ENCODE measurements at regions not wholly inside any gene's neighbourhood (a gene's known extent, or its start where the extent isn't known, plus 50 kb on each side); places are given as distances from the start of the nearest gene placed in this dataset.

DNA sequence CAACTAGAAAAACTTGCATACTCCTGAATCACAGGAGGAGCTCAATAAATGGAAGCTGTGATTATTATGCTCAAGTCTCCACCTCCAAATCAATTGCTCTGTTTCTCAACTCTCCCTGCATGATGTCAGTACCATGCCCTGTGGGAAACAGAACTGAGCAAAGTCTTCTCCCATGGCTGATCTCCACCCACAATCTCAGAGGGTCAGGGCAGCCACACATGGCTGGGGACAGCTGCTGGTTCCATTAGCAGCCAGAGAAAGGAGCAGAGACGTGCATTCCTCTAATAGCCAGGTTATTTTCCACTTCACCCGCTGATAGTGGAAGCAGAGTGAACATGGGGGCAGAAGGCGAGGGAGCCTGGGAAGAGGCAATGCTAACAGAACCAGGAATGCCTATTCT lies 85.5 kb upstream of the TMEM132E start:
- TF ChIP-seq, protein P1, sequence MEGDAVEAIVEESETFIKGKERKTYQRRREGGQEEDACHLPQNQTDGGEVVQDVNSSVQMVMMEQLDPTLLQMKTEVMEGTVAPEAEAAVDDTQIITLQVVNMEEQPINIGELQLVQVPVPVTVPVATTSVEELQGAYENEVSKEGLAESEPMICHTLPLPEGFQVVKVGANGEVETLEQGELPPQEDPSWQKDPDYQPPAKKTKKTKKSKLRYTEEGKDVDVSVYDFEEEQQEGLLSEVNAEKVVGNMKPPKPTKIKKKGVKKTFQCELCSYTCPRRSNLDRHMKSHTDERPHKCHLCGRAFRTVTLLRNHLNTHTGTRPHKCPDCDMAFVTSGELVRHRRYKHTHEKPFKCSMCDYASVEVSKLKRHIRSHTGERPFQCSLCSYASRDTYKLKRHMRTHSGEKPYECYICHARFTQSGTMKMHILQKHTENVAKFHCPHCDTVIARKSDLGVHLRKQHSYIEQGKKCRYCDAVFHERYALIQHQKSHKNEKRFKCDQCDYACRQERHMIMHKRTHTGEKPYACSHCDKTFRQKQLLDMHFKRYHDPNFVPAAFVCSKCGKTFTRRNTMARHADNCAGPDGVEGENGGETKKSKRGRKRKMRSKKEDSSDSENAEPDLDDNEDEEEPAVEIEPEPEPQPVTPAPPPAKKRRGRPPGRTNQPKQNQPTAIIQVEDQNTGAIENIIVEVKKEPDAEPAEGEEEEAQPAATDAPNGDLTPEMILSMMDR (IDR thresholded peaks at IDR 0.05; ENCODE audit: control insufficient read depth, insufficient read depth, low read depth, low read length, missing control alignments), result no peak

DNA sequence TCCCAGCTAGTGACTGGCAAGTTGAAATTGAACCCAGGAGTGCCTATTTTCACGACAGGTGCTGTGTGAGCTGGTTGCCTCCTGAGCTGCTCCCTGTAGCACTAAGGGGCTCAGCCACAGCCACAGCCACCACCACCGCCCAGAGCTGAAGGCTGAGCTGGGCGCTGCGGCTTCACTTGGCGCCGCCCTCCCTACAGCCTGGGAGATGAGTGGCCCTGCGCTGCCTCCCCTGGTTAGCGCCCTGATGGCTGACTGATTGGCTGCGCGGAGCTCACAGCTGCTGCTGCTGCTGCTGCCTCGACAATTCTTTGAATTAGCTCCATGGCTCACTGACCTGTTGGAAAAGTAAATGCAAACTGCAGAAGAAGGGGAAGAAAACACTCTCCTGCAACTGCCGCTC lies 91.8 kb upstream of the TMEM132E start:
- DNase-seq (ENCODE audit: low read depth), result no peak
- no peak overlapping the region for H3K4me3 ChIP-seq (ENCODE audit: control insufficient read depth, low read depth, low read length)

More for the DNA sequence above, 85.5 kb upstream of the TMEM132E start:
- H3K4me3 ChIP-seq (ENCODE audit: control insufficient read depth, low read depth, low read length), result no peak overlapping the region
- DNase-seq (ENCODE audit: low read depth), result no peak

DNA sequence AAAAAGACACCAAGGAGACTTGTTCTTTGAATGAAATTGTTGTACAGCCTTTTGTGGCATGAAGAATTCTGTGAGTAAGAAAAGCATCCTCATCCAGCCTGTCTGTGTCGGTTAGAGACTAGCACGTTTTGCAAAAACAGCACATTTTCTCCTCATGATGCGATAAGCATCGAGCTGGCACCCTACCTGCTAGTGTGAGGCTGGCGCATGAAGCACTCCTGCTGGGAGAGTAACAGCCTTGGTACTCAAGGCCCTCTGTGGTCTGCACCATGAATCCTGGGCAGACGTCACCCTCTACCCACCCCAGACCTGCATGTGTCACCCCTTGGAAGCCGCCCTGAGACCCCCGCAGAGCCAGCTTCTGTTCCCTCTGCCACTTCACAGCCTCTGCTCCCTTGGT lies 92.6 kb upstream of the TMEM132E start:
- no peak for DNase-seq (ENCODE audit: low read depth)
- TF ChIP-seq, protein P1 (IDR thresholded peaks at IDR 0.05; ENCODE audit: control insufficient read depth, insufficient read depth, low read depth, low read length, missing control alignments), result no peak
- H3K4me3 ChIP-seq (ENCODE audit: control insufficient read depth, low read depth, low read length), result no peak overlapping the region

More for the DNA sequence above, 91.8 kb upstream of the TMEM132E start:
- TF ChIP-seq, protein P1 (IDR thresholded peaks at IDR 0.05; ENCODE audit: control insufficient read depth, insufficient read depth, low read depth, low read length, missing control alignments), result no peak

DNA sequence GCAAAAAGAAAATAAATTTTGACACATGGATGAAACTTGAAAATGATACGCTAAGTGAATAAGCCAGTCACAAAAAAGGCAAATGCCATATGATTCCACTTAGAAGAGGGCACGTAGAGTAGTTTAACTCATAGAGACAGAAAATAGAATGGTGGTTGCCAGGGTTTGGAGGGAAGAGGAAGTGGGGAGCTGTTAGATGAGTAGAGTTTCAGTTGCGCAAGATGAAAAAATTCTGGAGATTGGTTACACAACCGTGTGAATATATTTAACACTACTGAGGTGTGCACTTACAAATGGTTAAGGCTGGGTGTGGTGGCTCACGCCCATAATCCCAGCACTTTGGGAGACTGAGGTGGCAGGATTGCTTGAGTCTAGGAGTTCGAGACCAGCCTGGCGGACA lies 93.4 kb upstream of the TMEM132E start:
- TF ChIP-seq, protein P1 (IDR thresholded peaks at IDR 0.05; ENCODE audit: control insufficient read depth, insufficient read depth, low read depth, low read length, missing control alignments), result no peak
- no peak overlapping the region for H3K4me3 ChIP-seq (ENCODE audit: control insufficient read depth, low read depth, low read length)
- no peak for DNase-seq (ENCODE audit: low read depth)

DNA sequence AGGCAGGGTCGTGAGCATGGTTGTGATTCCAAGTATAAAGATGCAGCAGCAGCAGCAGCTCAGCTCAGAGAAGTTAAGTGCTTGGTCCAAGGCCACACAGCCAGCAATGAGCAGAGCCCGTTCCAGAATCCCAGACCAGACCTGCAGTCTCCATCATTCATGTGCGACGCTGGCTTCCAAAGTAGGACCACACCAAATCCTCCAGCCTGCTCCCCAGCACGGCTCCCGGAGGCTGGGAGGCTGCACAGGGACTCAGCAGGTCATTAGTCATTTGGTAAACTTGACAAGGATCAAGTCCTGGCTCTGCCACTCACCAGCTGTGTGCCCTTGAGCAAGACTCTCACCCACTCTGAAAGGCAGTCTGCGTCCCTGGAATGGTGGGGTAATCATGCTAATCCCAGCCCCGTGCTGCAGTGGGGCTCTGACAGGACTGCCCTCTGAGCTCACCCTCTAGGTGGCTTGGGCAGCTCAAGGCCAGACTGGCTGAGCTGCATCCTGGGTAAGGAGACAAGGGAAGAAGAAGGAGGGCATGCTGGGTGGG lies 95.1 kb upstream of the TMEM132E start:
- no peak for DNase-seq (ENCODE audit: low read depth)

DNA sequence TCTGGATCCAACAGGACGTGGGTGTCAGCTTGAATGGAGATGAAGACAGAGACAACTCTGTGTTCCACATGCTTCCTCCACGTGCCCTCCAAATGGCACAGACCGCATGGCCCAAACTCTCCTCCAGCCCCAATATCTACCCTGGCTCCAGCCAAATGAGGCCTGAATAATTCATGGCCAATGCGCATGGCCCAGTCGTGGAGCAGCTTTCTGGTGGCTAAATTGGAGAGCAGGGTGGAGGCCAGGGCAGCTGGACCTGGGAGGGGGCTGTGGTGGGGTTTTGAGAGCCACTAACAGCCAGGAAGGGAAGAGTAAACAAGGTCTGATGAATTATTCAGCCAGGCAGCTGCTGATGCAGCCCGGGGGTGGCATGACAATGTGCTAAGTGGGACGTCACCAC lies 96.7 kb upstream of the TMEM132E start:
- TF ChIP-seq, protein P1 (IDR thresholded peaks at IDR 0.05; ENCODE audit: control insufficient read depth, insufficient read depth, low read depth, low read length, missing control alignments), result no peak
- H3K4me3 ChIP-seq (ENCODE audit: control insufficient read depth, low read depth, low read length), result no peak overlapping the region
- no peak for DNase-seq (ENCODE audit: low read depth)

More for the DNA sequence above, 95.1 kb upstream of the TMEM132E start:
- H3K4me3 ChIP-seq (ENCODE audit: control insufficient read depth, low read depth, low read length), result no peak overlapping the region
- TF ChIP-seq, protein P1 (IDR thresholded peaks at IDR 0.05; ENCODE audit: control insufficient read depth, insufficient read depth, low read depth, low read length, missing control alignments), result no peak

DNA sequence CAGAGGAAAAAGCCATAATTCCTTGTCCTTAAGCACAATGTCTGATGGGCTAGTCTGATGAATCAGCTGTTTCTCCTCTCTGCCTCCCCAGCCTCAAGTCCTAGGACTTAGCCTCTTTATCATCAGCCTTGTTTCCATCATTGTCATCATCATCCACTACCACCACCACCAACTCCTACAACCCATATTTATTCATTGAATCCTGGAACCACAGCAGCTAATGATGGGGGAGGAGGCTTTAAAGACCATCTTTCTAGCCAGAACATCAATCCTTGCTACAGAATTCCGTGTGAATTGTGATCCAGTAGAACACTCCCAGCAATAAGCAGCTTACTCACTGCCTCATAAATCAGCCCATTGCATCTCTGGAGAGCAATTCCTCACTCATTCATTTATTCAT lies 97.6 kb upstream of the TMEM132E start:
- H3K4me3 ChIP-seq (ENCODE audit: control insufficient read depth, low read depth, low read length), result no peak overlapping the region
- TF ChIP-seq, protein P1 (IDR thresholded peaks at IDR 0.05; ENCODE audit: control insufficient read depth, insufficient read depth, low read depth, low read length, missing control alignments), result no peak

More for the DNA sequence above, 97.6 kb upstream of the TMEM132E start:
- DNase-seq (ENCODE audit: low read depth), result no peak

All from AG09309 (cell line).